ENCODE measurements at regions not wholly inside any gene's neighbourhood (a gene's known extent, or its start where the extent isn't known, plus 50 kb on each side); places are given as distances from the start of the nearest gene placed in this dataset.

DNA sequence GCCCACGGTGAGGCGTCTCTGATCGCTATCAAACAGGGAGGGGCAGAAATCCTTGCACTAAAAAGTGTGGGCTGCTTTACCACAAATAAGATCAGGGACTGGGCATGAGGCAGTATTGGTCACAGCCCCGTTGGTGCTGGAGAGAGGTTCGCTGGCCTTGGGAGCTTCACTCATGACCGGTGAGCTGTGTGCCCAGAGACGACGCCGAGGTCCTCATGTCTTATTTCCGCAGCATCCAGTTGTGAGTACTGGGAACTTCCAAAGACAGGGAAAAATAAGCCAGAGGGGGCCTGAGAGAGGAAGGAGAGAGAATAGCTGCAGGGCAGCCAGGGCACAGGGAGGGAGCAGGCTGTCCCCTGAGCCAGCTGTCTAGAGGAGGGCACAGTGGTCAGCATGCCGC is 154.2 kb upstream of the PRKCQ start:
- ATAC-seq (ENCODE audit: low FRiP score) (no peak), DNase-seq (no peak)
- intact Hi-C loops (cut with DNase I): no loop called here
- Histone ChIP-seq H3K27me3 (ENCODE audit: control insufficient read depth in 1 of 2, insufficient read depth in 2 of 2, low read length in 1 of 2) (peaks cover 0 to 2% of the 10 kb centered on the region in 2 donors), H3K4me3 (ENCODE audit: low read length in 2 of 2) (no peak overlapping the region), H3K4me1 (ENCODE audit: control insufficient read depth in 1 of 2, insufficient read depth in 2 of 2, low read length in 2 of 2) (no peaks in the 10 kb centered on the region), H3K36me3 (ENCODE audit: control insufficient read depth in 1 of 2, insufficient read depth in 2 of 2, low read length in 1 of 2) (no peaks in the 10 kb centered on the region), H3K9me3 (ENCODE audit: control insufficient read depth, low read length) (no peaks in the 10 kb centered on the region), H3K27ac (ENCODE audit: low read depth in 1 of 2, low read length in 2 of 2) (no peak overlapping the region)
- 63 to 76% methylated on average over 11 of the region's 11 CpGs for WGBS, 2 donors

DNA sequence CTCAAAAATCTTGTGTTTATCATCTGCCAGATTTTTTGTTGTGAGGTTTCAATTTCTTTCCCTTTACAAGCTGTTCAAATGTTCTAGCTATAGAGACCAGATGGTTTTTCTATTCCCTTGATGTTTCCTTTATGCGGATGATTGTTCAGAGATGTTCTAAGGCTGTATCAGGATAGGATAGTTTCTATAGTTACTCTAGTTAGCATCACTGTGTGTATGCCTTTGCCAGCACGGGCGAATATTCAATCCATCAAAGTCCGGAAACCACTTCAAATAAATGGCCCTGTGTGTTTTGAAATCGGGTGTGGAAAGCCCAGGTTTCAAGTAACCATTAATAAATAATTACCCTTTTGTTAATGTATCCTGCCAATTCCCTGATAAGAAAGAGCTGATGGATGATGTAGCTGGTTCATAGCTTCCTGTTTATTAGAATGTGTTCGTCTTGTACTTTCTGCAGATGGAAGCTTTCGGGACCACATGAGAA is 149.8 kb upstream of the PRKCQ start:
- no peak overlapping the region for H3K4me3 ChIP-seq (ENCODE audit: low read length in 2 of 2)
- no peaks in the 10 kb centered on the region for H3K4me1 ChIP-seq (ENCODE audit: control insufficient read depth in 1 of 2, insufficient read depth in 2 of 2, low read length in 2 of 2)
- no peak overlapping the region for H3K27ac ChIP-seq (ENCODE audit: low read depth in 1 of 2, low read length in 2 of 2)
- H3K36me3 ChIP-seq (ENCODE audit: control insufficient read depth in 1 of 2, insufficient read depth in 2 of 2, low read length in 1 of 2): no peaks in the 10 kb centered on the region
- no peaks in the 10 kb centered on the region for H3K9me3 ChIP-seq (ENCODE audit: control insufficient read depth, low read length)
- DNase-seq: no peak
- no peak for ATAC-seq (ENCODE audit: low FRiP score)
- intact Hi-C loops (cut with DNase I): no loop called here
- peaks cover 0 to 2% of the 10 kb centered on the region in 2 donors for H3K27me3 ChIP-seq (ENCODE audit: control insufficient read depth in 1 of 2, insufficient read depth in 2 of 2, low read length in 1 of 2)
- 34 to 41% methylated on average over 7 of the region's 7 CpGs for WGBS, 2 donors

DNA sequence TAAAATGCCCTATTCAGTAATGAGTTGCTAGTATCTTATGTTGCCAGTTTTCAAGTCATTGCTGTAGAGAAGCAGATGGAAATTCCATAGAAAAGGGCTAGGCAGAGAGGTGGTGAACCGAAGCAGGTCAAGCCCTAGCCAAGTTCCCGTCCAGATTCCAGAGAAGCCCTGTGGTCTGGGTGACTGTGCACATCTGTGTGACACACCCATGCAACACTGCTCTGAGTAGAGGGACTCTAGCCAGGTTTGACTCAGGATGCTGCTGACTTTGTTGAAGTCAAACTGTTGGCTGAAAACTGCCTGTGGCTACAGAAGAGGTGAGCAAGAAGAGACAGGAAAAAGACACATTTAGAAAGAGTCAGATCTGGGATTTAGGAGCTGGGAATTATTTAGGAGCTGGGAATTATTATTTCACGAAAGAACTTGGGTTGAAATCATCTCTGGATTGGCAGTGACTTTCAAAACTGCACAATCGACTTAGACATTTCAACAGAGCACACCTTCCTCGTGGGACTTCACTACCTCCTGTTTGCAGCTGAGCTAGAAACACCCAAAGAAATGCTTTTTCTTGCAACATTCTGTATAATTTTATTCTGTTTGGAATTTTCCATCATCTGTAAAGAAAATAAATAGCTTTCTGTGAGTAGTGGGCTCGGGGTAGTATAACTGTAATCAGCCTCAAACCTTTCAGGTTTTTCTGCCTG is 149.1 kb upstream of the PRKCQ start:
- no peak for ATAC-seq (ENCODE audit: low FRiP score)

DNA sequence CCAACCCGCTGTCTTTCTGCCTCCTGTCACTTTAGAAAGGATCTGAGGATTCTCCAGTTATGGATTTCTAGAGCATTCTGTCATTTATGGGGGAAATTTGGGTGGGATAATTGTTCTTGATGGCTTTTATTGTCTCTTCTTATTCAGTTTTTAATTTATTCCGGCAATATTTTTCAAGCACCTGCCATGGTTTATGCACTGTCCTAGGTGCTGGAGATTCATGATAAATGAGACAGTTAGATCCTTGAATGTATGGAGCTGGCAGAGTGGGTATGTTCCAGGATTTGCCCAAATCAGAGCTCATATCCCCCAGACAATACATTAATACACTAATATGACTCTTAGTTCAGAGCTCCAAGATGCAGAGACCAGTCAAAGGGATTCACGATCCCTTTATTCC is 146.8 kb upstream of the PRKCQ start:
- intact Hi-C loops (cut with DNase I): no loop called here
- Histone ChIP-seq H3K27ac (ENCODE audit: low read depth in 1 of 2, low read length in 2 of 2) (no peak overlapping the region), H3K27me3 (ENCODE audit: control insufficient read depth in 1 of 2, insufficient read depth in 2 of 2, low read length in 1 of 2) (peaks cover 0 to 2% of the 10 kb centered on the region in 2 donors), H3K36me3 (ENCODE audit: control insufficient read depth in 1 of 2, insufficient read depth in 2 of 2, low read length in 1 of 2) (no peaks in the 10 kb centered on the region), H3K4me3 (ENCODE audit: low read length in 2 of 2) (no peak overlapping the region), H3K9me3 (ENCODE audit: control insufficient read depth, low read length) (no peaks in the 10 kb centered on the region), H3K4me1 (ENCODE audit: control insufficient read depth in 1 of 2, insufficient read depth in 2 of 2, low read length in 2 of 2) (no peaks in the 10 kb centered on the region)
- DNase-seq: no peak
- no peak for ATAC-seq (ENCODE audit: low FRiP score)
- 89 to 90% methylated on average over 3 of the region's 3 CpGs for WGBS, 2 donors

More for the DNA sequence above, 149.1 kb upstream of the PRKCQ start:
- Histone ChIP-seq H3K4me3 (ENCODE audit: low read length in 2 of 2) (no peak overlapping the region), H3K27me3 (ENCODE audit: control insufficient read depth in 1 of 2, insufficient read depth in 2 of 2, low read length in 1 of 2) (peaks cover 0 to 2% of the 10 kb centered on the region in 2 donors), H3K9me3 (ENCODE audit: control insufficient read depth, low read length) (no peaks in the 10 kb centered on the region), H3K36me3 (ENCODE audit: control insufficient read depth in 1 of 2, insufficient read depth in 2 of 2, low read length in 1 of 2) (no peaks in the 10 kb centered on the region), H3K4me1 (ENCODE audit: control insufficient read depth in 1 of 2, insufficient read depth in 2 of 2, low read length in 2 of 2) (no peaks in the 10 kb centered on the region), H3K27ac (ENCODE audit: low read depth in 1 of 2, low read length in 2 of 2) (no peak overlapping the region)
- no peak for DNase-seq
- WGBS, 2 donors: 58 to 60% methylated on average over 6 of the region's 6 CpGs
- intact Hi-C loops (cut with DNase I): no loop called here

DNA sequence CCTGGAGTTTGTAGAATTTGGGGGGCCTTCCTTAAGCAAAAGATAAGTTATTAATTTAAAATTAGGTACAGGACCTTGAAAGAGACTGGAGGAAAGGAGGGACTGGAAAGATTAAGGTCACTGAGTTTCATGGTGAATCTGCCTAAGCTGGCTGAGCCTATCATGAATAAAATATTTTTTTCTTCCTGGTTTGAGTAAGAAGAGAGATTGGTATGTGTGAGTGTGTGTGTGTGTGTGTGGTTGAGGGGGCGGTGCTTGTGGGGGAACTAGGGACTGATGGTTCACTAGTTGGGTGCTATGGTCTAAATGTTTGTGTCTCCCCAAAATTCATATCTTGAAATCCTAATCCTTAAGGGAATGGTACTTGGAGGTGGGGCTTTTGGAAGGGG is 142.5 kb upstream of the PRKCQ start:
- ATAC-seq (ENCODE audit: low FRiP score): no peak
- H3K9me3 ChIP-seq (ENCODE audit: control insufficient read depth, low read length): no peaks in the 10 kb centered on the region
- no peaks in the 10 kb centered on the region for H3K27me3 ChIP-seq (ENCODE audit: control insufficient read depth in 1 of 2, insufficient read depth in 2 of 2, low read length in 1 of 2)
- no peaks in the 10 kb centered on the region for H3K4me1 ChIP-seq (ENCODE audit: control insufficient read depth in 1 of 2, insufficient read depth in 2 of 2, low read length in 2 of 2)
- DNase-seq: no peak
- no peak overlapping the region for H3K4me3 ChIP-seq (ENCODE audit: low read length in 2 of 2)
- WGBS, 2 donors: 80 to 88% methylated on average over 1 of the region's 1 CpG
- no peak overlapping the region for H3K27ac ChIP-seq (ENCODE audit: low read depth in 1 of 2, low read length in 2 of 2)
- intact Hi-C loops (cut with DNase I): no loop called here
- no peaks in the 10 kb centered on the region for H3K36me3 ChIP-seq (ENCODE audit: control insufficient read depth in 1 of 2, insufficient read depth in 2 of 2, low read length in 1 of 2)

DNA sequence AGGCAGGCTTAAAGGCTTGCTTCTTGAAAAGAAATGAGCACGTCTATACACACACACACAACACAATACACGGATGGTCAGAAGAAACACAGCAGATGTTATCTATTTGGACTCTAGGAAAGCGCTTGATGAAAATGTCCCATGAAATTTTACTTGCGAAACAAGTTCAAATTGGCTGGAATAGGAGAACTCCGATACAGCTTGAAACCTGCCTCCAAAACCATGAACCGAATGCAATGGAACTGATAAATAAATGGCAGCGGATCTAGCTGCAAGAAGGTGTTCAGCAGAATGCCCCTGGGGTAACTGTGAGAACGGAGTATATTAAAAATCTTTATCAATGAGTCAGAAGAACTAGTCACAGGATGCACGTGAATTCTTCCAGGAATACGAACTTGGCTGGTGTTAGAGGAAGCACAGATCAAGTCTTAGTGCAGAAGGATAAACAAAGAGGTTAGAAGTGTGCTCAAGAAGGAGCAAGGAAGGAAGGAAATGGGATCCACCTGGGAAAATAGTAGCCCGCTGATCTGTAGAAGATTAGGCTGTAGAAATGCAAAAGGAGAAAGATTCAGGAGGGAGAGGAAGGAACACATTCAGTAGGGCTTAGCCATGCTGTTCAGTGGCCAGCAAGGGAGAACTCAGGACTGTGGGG is 142.0 kb upstream of the PRKCQ start:
- peak; percentile 31 for ATAC-seq (ENCODE audit: low FRiP score)
- WGBS, 2 donors: 45 to 50% methylated on average over 11 of the region's 11 CpGs
- no peak for DNase-seq
- H3K4me3 ChIP-seq (ENCODE audit: low read length in 2 of 2): no peak overlapping the region
- intact Hi-C loops (cut with DNase I): no loop called here
- no peak overlapping the region for H3K27ac ChIP-seq (ENCODE audit: low read depth in 1 of 2, low read length in 2 of 2)
- H3K4me1 ChIP-seq (ENCODE audit: control insufficient read depth in 1 of 2, insufficient read depth in 2 of 2, low read length in 2 of 2): no peaks in the 10 kb centered on the region
- H3K27me3 ChIP-seq (ENCODE audit: control insufficient read depth in 1 of 2, insufficient read depth in 2 of 2, low read length in 1 of 2): no peaks in the 10 kb centered on the region
- no peaks in the 10 kb centered on the region for H3K9me3 ChIP-seq (ENCODE audit: control insufficient read depth, low read length)
- no peaks in the 10 kb centered on the region for H3K36me3 ChIP-seq (ENCODE audit: control insufficient read depth in 1 of 2, insufficient read depth in 2 of 2, low read length in 1 of 2)

DNA sequence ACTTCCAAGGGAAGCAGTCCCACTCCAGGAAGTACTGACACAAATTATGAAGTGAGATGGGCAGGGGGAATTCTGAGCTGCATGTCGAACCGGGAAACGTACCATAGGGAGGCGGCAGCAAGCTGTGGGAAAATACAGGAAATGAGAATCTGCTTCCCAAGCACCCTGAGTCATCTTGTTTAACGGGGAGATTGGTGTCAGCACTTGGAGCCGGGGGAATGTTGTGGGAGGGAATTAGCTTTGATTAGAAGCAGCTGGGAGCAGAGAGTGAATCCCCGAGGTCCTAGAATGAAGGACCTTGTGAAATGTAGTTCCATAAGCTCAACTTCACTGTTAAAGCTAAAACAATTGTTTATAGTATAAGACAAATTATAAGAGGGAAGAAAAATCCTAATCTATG is 141.4 kb upstream of the PRKCQ start:
- ATAC-seq (ENCODE audit: low FRiP score) (peak; percentile 70), DNase-seq (no peak)
- Histone ChIP-seq H3K36me3 (ENCODE audit: control insufficient read depth in 1 of 2, insufficient read depth in 2 of 2, low read length in 1 of 2) (no peaks in the 10 kb centered on the region), H3K27me3 (ENCODE audit: control insufficient read depth in 1 of 2, insufficient read depth in 2 of 2, low read length in 1 of 2) (no peaks in the 10 kb centered on the region), H3K9me3 (ENCODE audit: control insufficient read depth, low read length) (no peaks in the 10 kb centered on the region), H3K4me1 (ENCODE audit: control insufficient read depth in 1 of 2, insufficient read depth in 2 of 2, low read length in 2 of 2) (no peaks in the 10 kb centered on the region), H3K4me3 (ENCODE audit: low read length in 2 of 2) (no peak overlapping the region), H3K27ac (ENCODE audit: low read depth in 1 of 2, low read length in 2 of 2) (no peak overlapping the region)
- WGBS, 2 donors: 4 to 16% methylated on average over 7 of the region's 7 CpGs
- intact Hi-C loops (cut with DNase I): no loop called here

DNA sequence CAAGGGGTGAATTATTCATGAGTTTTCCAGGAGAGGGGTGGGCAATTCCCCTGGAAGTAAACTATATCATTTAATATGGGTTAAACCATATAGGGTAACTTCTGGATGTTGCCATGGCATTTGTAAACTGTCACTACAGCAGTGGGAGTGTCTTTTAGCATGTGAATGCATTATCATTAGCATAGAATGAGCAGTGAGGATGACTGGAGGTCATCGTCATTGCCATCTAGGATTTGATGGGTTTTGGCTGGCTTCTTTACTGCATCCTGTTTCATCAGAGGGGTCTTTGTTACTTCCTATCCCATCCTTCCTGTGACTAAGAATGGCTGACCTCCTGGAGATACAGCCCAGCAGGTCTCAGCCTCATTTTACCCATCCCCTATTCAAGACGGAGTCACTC is 139.5 kb upstream of the PRKCQ start:
- DNase-seq (no peak), ATAC-seq (ENCODE audit: low FRiP score) (no peak)
- 83 to 89% methylated on average over 2 of the region's 2 CpGs for WGBS, 2 donors
- H3K27me3 ChIP-seq (ENCODE audit: control insufficient read depth in 1 of 2, insufficient read depth in 2 of 2, low read length in 1 of 2): no peaks in the 10 kb centered on the region
- no peaks in the 10 kb centered on the region for H3K9me3 ChIP-seq (ENCODE audit: control insufficient read depth, low read length)
- intact Hi-C loops (cut with DNase I): no loop called here
- no peak overlapping the region for H3K27ac ChIP-seq (ENCODE audit: low read depth in 1 of 2, low read length in 2 of 2)
- no peaks in the 10 kb centered on the region for H3K4me1 ChIP-seq (ENCODE audit: control insufficient read depth in 1 of 2, insufficient read depth in 2 of 2, low read length in 2 of 2)
- no peaks in the 10 kb centered on the region for H3K36me3 ChIP-seq (ENCODE audit: control insufficient read depth in 1 of 2, insufficient read depth in 2 of 2, low read length in 1 of 2)
- H3K4me3 ChIP-seq (ENCODE audit: low read length in 2 of 2): no peak overlapping the region

DNA sequence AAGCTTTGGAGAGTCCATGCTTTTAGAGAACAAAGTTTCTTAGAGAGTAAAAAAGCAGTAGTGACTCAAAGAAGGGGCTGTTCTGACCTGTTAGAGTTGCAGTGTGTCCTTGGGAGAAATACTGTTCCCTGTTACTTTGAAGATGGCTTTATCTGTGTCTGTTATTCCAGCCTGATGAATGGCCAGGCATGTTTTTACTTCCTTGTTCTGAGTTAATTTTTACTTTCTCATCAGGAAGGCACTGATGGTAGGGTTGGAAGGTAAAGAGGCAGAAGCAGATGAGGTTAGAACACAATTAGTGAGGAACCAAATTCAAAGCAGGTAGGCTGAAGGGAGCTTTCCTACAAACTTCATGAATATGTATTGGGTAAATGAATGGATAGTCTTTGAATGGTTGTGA is 138.5 kb upstream of the PRKCQ start:
- H3K27me3 ChIP-seq (ENCODE audit: control insufficient read depth in 1 of 2, insufficient read depth in 2 of 2, low read length in 1 of 2): no peaks in the 10 kb centered on the region
- H3K36me3 ChIP-seq (ENCODE audit: control insufficient read depth in 1 of 2, insufficient read depth in 2 of 2, low read length in 1 of 2): no peaks in the 10 kb centered on the region
- H3K27ac ChIP-seq (ENCODE audit: low read depth in 1 of 2, low read length in 2 of 2): no peak overlapping the region
- intact Hi-C loops (cut with DNase I): no loop called here
- ATAC-seq (ENCODE audit: low FRiP score) (no peak), DNase-seq (no peak)
- H3K4me1 ChIP-seq (ENCODE audit: control insufficient read depth in 1 of 2, insufficient read depth in 2 of 2, low read length in 2 of 2): no peaks in the 10 kb centered on the region
- H3K4me3 ChIP-seq (ENCODE audit: low read length in 2 of 2): no peak overlapping the region
- no peaks in the 10 kb centered on the region for H3K9me3 ChIP-seq (ENCODE audit: control insufficient read depth, low read length)
